ENCODE measurements at regions not wholly inside any gene's neighbourhood (a gene's known extent, or its start where the extent isn't known, plus 50 kb on each side); places are given as distances from the start of the nearest gene placed in this dataset.

- no peak for DNase-seq (ENCODE audit: low read depth)
Observed at GRCh38 chr5:61953913-61954312, 352.1 kb upstream of the KIF2A start.

- DNase-seq (ENCODE audit: low read depth), result peak; percentile 33
Observed at GRCh38 chr5:61964201-61964600, 341.8 kb upstream of the KIF2A start.

DNA sequence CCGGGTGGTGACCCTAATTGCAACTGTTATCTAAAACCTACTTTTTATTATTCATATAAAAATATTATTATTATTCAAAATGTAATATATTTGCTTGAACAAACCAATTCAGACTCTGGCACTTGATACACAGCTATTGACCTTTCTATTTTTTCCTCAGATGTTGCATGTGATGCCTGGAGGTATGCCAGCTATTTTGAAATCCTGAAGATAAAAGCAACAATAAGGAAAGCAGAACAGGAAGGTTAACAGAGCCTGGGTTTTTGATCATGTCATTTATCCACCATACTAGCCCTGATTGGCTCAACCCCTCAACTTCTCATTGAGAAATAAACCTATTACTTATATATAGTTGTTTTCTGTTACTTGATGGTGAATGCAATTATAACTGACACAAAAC is 340.9 kb upstream of the KIF2A start:
- DNase-seq (ENCODE audit: low read depth), result no peak

DNA sequence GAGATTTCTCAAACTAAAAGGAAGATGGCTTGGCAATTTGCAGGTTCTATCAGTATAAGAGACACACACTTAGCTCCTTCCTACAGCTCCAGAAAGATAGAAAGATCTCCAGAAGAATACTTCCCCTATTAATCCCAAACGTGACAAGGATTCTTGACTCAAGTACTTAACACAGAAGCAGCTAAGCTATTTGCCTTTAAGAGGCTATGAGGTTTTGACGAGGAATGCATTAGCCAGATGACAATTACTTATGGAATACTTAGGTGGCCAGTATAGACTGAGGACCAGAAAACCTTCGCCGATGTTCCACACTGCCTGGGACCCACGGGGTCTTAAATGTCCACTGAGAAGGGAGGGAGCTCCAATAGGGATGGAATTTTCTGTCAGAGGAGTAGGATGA is 340.5 kb upstream of the KIF2A start:
- DNase-seq (ENCODE audit: low read depth), result no peak

GRCh38 chr5:61966296-61966955 is 339.6 kb upstream of the KIF2A start:
- no peak for DNase-seq (ENCODE audit: low read depth)

- no peak for DNase-seq (ENCODE audit: low read depth)
Observed at GRCh38 chr5:61966997-61967396, 339.0 kb upstream of the KIF2A start.

GRCh38 chr5:61967681-61968080 is 338.3 kb upstream of the KIF2A start:
- DNase-seq (ENCODE audit: low read depth), result no peak

DNA sequence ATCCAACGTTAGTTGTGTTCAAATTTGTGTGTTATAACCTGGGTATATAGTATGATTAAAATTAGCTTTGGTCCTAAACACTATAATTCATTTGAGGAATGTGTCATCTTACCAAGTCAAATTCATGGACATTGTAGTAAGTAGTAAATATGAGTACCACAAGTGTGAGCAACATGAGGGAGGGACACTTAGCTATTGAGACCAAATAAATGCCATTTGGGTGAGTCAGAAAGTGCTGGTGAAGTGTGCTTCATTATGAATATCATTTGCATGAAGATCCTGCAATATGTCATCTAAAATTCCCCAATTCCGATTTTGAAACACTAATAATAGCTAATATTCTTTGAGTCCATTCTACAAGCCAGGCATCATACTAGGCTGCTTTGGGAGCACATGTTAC is 336.7 kb upstream of the KIF2A start:
- DNase-seq (ENCODE audit: low read depth), result peak; percentile 39

- no peak for DNase-seq (ENCODE audit: low read depth)
Observed at GRCh38 chr5:61969755-61970154, 336.3 kb upstream of the KIF2A start.

GRCh38 chr5:61970218-61970617 is 335.8 kb upstream of the KIF2A start:
- DNase-seq (ENCODE audit: low read depth), result no peak

- DNase-seq (ENCODE audit: low read depth), result no peak
Observed at GRCh38 chr5:61974680-61975079, 331.3 kb upstream of the KIF2A start.

- DNase-seq (ENCODE audit: low read depth), result no peak
Observed at GRCh38 chr5:61981886-61982285, 324.1 kb upstream of the KIF2A start.

DNA sequence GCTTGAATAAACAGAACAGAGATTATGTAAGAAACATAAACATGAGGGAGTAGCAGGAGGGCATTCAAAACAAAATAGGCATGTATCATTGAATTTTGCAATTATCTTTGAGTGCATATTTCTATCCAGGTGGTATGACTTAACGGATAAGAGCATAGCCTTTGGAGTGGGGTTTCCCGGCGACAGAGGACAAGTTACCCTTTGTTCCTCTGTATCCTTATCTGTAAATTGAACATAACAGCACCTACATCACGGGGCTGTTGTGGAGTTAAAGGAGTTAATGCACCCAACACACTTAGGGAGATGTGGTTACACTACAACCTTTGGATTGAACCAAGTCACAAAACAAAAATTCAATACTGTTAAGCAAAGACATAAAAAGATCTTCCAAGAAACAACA is 314.6 kb upstream of the KIF2A start:
- no peak for DNase-seq (ENCODE audit: low read depth)

DNA sequence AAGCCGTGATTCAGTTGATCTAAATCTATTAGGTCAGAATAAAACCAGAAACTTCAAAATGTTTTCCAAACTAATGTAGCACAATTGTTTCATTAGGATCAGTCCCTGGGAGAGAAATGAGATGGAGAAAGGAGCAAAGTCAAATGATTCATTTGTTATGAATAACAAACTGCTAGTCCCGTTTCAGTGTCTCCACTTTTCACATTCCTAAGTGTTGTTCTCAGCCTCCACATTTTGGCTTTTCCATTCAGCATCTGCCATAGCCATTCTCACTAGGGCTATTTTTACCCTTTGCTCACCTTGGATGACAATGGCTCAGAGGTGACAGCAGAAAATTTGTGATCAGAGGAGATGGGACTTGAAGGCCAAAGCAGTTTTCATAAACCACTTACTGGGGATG is 314.1 kb upstream of the KIF2A start:
- DNase-seq (ENCODE audit: low read depth), result no peak

DNA sequence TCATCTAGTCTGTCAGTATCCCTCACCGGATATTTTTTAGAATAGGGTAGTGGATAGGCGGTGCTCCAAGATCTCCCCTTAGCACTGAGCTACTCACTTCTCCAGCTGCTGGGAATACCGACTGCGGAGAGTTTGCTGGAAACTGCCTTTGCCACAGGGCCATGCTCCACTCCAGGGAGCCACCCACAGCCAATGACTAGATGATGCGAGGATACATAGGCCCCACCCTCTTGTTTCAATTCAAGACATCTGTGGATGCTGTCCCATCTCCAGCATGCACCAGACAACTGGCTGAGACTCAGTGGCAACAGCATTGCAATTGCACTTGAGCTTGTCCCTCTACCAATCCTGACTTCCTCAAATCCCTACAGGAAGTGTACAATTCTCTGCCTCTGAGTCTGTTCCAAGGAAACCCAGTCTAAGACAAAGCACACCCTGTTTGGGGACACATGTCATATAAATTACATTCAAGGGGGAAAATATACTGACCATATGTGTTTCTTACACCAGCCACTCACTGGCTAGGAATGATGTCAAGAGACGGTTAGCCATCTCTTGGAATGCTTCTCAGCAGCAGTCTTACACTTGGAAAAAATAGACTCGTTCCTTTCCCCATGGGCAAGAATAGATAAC is 312.6 kb upstream of the KIF2A start:
- DNase-seq (ENCODE audit: low read depth), result no peak

- DNase-seq (ENCODE audit: low read depth), result no peak
Observed at GRCh38 chr5:61994171-61994570, 311.8 kb upstream of the KIF2A start.

GRCh38 chr5:61995486-61995885 is 310.5 kb upstream of the KIF2A start:
- no peak for DNase-seq (ENCODE audit: low read depth)

GRCh38 chr5:61999371-61999770 is 306.6 kb upstream of the KIF2A start:
- no peak for DNase-seq (ENCODE audit: low read depth)

DNA sequence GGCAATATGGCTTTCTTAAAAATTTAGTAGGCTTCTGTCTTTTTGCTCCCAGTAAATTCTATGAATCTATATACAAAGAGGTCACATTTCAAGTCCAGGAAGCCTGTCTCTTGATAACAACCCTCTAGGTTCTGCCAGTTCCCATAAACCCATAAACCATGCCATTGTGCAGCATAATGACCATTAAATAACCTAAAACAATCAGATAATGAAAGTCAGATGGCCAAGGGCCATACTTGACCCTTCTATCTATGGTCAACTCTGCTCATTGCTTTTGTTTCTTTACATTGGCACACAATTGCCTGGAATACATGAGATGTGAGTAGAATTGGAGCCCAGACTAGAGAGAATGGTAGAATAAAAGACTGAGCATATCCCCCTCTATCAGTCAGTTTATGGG is 305.4 kb upstream of the KIF2A start:
- DNase-seq (ENCODE audit: low read depth), result no peak

DNA sequence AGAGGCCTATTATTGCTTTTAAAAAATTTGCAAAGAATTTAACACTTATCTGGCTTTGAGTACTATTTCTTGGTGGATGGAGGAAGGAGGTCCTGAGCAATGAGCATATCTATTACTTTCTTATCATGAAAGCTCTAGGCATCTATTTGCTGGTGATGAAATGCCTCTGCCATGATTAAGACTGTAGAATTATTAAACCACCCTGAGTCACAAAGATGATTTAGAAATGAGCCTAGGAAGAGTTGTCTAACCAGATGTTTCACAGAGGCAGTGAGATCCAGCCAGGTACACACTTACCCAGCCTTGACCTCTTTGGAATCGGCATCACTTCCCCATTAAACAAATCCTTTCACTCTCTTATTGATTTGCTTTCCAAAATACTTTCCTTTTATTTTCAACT is 304.4 kb upstream of the KIF2A start:
- no peak for DNase-seq (ENCODE audit: low read depth)

DNA sequence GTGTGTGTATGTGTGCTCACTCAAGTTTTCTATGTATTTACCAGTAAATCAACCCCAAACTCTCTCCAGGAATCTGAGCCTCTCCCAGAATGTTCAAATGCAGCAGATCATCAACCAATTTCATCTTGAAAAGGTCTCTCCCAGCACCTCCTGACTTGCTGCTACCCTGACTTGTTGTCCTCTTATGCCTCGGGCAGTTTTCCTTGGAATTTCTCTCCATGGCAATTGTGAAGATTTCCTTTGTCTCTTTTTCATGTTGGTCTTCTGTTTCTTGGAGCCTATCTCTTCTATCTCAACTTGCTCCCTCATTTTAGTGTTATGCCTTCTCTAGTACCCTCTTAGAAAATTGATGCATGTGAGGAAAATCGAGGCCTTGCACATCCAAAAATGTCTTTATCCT is 303.6 kb upstream of the KIF2A start:
- DNase-seq (ENCODE audit: low read depth), result no peak

GRCh38 chr5:62005551-62005950 is 300.5 kb upstream of the KIF2A start:
- DNase-seq (ENCODE audit: low read depth), result no peak

GRCh38 chr5:62007457-62007856 is 298.5 kb upstream of the KIF2A start:
- DNase-seq (ENCODE audit: low read depth), result no peak

- DNase-seq (ENCODE audit: low read depth), result no peak
Observed at GRCh38 chr5:62011089-62011664, 294.8 kb upstream of the KIF2A start.

Measured in M059J (cell line).